ENCODE measurements at regions not wholly inside any gene's neighbourhood (a gene's known extent, or its start where the extent isn't known, plus 50 kb on each side); places are given as distances from the start of the nearest gene placed in this dataset.
"Not testable (repeated sequence)": the region's sequence is repeated elsewhere in the genome, so short reads cannot be mapped to it uniquely, and the experiment has no call there.

DNA sequence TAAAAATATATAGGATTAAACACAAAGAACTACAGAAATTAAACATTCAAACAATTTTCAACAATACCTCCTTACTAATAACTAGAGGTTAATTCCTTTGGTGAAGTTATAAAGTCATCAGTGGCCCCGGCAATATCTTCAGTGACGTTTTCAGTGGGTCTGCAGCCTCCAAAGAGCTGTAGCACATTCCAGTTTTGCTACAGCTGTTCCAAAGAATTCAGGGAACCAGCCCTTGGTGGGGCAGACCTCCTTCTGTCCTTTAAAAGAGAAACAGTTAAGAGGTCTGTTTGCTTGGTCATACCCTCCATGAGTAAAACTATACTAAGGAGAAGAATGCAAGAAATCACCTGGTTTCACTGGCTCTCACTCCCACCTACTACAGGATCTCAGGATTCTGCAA lies 99.2 kb upstream of the ZDHHC17 start:
- DNase-seq (ENCODE audit: low read depth), result no peak

DNA sequence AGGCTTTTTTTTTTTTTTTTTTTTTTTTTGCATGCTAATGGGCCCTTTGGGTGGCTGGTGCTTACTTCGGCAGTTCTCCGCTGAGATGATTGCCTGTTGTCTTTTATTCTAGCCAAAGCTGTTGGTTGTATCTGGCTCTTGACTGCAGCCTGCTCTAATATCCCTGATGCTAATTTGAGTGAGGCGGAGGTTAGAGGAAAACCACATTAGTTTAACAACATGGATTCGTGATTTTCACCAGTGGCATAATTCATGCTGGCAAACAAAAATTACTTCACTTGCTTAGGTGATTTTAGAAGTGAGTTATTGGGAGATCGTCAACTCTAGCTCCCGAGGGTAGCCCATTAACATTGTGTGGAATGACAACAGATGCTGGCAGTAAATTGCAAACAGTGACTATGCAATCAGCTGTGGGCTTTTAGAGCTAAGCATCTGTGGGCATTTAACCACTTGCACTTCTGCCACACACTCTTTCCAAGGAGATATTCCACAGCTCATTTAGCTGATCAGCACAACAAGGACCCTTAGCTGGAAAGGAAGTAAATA lies 97.6 kb upstream of the ZDHHC17 start:
- DNase-seq (ENCODE audit: low read depth), result no peak

DNA sequence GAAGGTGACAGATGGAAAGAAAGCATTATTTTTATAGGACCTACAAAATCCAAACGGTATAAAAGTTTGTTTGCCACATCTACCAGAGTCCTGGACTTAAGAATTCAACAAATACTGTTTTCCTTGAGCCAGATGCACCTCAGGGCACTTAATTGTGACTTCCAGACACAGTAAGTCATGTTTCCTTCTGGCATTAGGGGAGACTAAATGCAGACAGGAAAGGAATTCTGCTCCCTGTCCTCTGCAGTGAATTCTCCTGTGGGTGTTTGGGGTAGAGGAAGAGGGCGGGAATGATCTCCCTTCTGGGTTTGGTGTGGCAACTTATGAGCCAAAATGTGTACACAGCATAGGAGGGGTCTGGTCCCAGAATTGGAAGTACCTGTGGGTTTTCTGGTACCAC lies 93.9 kb upstream of the ZDHHC17 start:
- DNase-seq (ENCODE audit: low read depth), result no peak

DNA sequence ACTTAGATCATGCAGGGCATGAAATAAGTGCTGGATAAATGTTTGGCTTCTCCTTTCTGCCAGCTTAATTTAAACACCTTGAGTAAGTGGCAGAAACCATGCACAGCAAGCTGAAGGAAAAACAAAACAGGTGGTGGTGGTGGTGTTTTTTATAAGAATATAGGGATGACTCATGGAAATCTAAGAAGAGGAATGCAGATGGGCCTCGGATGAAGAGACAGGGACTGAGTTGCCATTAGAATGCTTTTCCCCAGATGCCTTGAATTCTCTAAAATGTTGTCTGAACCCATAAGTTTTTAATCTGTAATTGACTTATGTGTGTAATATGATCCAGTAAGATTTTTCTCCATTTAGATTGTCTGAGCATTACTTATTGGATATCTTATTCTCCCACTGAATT lies 93.1 kb upstream of the ZDHHC17 start:
- no peak for DNase-seq (ENCODE audit: low read depth)

DNA sequence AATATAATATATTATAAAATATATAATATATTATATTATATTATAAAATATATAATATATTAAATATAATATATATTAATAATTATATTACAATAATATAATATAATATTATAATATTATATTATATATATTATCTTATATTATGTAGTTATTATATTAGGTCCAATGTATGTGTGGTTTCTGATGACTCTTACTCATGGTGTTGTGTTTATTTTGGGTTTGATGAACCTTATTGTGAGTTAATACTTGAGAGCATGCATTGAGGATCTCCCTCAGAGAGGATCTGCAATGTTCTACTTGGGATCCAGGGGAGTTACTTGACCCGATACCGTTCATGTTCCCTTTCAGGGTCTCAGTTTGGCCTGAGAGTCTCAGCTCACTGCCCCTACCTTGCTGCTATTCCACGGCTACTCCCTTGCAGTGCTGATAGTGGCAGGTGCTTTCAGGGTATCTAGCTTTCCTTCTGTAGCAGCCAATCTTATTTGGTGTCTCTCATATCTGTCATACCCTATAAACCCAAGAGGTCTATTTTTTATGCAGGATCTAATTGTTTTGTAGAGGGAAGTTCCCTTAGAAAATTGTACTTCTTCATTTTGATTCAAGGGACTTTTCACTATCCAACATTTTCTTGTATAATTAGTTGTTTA lies 89.1 kb upstream of the ZDHHC17 start:
- no peak for DNase-seq (ENCODE audit: low read depth)

DNA sequence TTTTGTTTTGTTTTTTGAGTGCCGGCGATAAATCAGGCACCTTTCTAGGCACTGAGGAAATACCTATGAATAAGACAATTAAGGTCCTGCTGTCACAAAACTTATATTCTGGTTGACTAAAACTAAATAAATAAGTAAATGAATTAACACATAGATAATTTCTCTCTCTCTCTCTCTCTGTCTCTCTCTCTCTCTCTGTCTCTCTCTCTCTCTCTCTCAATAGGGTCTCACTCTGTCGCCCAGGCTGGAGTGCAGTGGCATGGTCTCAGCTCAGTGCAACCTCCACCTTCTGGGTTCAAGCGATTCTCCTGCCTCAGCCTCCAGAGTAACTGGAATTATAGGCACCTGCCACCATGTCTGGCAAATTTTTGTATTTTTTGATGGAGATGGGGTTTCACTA lies 87.7 kb upstream of the ZDHHC17 start:
- not testable (repeated sequence) for DNase-seq (ENCODE audit: low read depth)

DNA sequence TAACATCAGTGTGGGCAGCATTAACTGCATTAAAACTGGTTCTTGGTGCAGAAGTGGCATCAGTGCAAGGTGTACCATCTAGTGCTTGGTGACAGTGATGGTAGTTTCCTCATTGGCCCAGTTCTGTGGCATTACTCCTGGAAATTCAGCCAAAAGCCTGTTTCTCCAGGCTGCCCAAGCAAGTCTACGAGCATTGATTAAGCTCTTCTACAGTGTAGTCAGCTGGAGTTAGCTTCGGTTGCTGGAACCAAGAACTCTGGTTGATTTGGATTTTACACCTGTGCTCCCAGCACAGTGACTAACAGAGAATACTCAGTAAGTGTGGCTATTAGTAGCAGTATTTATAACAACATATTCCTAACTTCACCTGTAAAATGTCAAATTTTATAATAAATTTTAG lies 84.9 kb upstream of the ZDHHC17 start:
- no peak for DNase-seq (ENCODE audit: low read depth)

DNA sequence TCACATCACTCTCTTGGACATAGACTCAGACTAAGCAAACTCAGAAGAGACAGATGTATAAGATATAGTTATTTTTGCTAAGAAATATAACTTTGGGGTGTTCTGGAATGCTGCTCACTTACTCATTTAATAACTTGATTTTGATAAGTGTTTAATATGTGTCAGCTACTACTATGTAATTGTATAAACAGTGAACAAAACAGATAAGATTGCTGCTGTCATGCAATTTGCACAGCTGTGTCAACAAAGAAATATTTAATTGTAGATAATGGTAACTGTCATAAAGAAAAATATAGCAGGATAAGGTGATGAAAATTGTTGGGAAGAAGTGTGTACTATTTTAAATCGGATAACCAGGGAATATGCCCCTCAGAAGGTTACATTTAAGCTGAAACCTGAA lies 84.1 kb upstream of the ZDHHC17 start:
- DNase-seq (ENCODE audit: low read depth), result no peak

DNA sequence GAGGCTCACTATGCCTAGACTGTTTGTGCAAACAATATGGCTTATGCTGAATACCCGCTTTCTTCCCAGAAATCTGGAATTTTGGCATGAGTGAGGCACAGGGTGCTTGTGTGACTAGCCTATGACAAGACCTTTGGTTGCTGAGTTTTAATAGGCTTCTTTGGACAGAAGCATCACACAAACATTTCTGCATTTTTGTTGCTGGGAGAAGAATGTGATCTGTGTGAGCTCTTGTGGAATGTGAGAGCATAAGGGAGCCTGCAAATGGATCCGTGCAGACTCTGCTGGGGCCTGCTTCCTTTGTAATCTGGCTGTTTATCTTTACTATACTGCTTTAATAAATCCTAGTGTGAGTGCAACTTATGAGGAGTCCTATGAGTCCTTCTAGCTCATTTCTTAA lies 83.0 kb upstream of the ZDHHC17 start:
- no peak for DNase-seq (ENCODE audit: low read depth)

DNA sequence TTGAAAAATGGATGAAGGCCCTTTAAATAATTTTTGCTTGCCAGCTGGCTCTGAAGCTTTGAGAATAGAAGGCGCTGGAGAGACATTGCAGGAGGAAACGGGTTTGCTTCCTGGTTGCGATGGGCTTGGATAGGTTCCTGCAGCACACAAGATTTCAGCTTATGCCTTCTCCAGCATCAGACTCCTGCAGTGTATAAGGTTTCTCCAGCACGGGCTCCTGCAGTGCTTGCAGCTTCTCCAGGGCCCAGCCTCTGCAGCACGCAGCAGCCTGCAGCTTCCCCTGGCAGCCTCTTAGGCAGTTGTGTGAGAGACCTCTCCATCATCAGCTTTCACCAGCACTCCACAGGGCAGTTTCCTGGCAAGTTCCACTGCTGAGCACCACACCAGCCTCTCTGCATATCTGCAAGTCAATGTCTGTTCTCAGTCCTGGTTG lies 78.7 kb upstream of the ZDHHC17 start:
- no peak for DNase-seq (ENCODE audit: low read depth)

DNA sequence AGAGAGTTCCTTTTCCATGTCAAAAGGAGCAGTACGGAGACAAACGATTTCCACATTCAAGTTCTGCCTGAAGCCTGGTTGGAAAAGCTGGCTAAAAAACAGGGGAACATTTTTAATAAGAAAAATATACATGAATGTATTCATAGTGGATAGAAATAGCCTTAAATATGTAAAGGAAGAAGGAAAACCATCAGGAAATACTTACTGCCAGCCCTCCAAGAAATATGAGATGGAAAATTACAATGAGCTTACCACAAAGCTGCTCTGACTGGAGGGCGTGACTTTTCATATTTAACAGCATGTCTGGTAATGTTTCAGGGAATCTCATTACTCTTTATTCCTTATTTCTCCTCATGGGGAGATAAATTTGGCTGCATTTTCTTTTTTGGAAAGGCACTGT lies 75.9 kb upstream of the ZDHHC17 start:
- DNase-seq (ENCODE audit: low read depth), result no peak

DNA sequence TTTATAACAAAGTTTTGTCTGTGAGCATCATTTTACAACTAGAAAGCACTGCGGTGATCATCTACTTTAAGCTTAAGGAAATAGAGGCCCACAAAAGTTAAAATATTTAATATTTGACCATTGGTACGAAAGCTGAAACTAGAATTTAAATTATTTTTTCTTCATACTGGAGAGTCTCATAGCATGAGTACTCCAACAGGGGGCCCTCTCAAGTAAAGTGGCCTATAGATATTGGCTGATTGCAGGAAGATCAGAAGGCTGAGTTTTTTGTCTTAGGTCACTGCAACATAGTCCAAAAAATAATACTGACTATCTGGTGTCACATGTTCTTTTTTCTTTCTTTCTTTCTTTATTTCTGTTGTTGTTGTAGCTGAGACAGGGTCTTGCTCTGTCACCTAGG lies 75.3 kb upstream of the ZDHHC17 start:
- no peak for DNase-seq (ENCODE audit: low read depth)

DNA sequence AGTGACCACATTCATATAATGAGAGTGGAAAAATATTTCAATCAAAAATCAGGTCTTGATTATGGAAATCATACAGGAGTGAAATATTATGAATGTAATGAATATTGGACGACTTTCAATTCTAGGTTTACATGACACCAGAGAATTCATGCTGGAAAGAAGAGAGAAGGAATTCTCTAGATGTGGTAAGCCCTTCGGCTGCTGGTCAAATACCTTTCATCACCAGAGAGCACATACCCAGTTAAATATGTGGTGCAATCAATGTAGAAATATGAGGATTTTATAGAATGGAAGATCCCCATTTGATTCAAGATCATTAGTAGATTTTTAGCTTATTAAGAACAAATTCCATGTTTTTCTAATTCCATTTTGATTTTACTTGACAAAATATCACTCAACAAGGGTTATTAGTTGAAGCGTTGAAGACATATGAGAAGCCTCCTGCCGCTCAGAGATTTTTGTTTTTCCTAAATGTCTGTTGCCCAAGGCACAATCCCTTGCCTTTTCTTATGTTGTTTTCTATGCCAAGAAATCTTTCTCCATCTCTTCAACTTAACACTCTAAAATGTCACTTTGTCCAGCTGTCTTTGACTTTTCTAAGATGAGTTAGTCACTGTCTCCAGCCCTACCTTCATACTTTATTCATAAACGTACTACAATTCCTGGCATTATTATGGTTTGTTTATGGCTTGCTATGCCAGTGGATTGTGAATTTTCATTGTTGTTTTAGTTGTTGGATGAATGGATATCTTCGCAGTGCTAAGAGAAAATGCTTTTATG lies 72.8 kb upstream of the ZDHHC17 start:
- no peak for DNase-seq (ENCODE audit: low read depth)

DNA sequence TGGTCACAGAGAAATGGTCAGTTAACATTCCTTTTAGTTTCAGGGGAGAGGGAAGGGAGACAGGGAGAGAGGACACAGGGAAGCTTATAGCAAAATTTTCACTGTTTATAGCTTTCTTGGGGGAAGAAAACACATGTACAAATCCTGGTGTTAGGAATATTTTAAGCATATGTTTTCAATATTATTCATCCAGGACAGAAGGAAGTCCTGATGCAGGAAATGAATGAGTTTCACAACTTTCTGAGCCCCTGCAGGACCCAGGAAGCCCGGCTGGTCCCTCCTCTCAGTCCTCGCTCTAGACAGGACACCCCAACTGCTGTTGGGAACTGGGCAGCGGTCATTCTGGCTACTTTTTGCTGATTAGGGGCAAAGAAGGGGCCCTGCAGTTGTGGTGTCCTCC lies 71.1 kb upstream of the ZDHHC17 start:
- DNase-seq (ENCODE audit: low read depth), result no peak

DNA sequence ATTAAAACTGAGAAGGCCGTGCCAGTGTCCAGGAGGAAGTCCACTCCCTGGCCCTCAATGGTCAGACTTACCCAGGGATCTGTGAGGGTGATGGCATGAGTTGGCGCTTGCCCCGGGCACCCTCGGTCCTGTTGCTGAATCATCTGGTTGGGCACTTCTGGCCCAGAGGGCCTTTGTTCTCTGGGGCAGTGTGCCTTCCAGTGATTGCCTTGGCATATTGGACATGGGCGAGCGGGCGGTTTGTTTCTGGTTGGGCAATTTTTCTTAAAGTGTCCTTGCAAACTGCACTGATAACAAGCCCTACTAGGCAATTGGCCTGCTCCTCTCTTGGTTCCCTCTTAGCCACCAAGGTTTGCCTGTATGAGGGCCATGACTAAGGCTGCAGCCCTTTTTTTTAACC lies 69.5 kb upstream of the ZDHHC17 start:
- DNase-seq (ENCODE audit: low read depth), result no peak

DNA sequence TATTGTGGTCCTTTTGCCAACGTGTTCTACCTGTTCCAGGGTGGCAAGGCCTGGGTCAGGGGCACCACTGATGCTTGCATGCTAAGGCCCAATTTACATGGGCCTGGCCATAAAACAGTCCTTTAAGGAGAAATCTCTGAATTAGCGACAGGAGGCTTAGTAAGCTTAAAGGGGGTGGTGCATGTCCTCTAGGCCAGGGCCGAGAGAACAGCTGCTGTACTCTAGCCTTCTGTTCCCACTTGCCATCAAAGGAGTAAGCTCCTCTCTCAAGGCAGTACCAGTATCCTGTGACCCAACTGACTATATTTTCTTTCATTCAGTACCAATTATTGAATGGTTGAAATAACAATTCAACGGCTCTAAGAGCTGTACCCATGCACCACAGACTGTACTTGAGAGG lies 67.7 kb upstream of the ZDHHC17 start:
- no peak for DNase-seq (ENCODE audit: low read depth)

DNA sequence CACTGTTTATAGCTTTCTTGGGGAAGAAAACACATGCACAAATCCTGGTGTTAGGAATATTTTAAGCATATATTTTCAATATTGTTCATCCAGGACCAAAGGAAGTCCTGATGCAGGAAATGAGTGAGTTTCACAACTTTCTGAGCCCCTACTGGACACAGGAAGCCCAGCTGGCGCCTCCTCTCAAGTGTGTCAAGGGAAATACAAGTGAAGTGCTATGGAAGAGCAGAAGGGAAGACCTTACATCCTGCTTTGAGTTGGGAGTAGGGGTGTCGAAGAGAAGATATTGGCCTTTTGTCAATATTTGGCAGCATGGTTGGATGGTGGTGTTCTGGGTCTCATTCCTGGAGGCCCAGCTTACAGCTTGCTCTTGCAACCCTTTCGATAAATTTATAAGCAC lies 66.1 kb upstream of the ZDHHC17 start:
- no peak for DNase-seq (ENCODE audit: low read depth)

DNA sequence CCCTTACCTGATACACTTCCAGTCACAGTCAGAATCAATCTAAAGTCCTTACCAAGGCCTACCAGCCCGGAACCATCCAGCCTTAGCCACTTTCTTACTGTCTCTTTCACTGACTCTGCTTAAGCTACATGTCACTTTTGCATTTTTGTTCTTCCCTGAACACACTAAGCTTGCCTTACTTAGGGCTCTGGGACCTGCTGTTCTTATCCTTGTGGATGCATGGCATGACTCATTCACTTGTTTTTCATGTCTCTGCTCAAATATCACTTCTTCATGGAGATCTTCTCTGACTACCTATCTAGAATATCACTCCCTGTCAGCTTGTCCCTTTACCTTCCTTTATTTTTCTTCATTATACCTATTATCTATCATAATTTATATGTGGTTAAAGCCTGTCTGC lies 65.6 kb upstream of the ZDHHC17 start:
- no peak for DNase-seq (ENCODE audit: low read depth)

DNA sequence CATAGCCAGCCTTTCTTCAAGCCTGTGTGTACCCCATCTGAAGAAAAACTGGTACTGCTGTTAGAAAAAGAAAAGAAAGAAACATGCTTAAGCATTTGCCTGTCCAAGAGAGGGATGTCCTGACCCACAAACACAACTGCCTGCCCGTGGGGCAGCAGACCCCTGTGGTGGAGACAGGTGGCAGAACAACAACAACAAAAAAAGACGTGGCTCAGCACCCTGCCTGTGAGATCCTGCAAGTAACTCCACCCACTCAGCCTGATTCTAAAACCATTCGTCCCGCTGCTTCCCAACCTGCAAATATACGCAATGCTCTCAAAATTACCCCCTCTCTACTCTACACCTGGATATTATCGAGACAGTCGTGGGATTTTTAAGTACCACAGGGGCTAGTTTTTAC lies 64.9 kb upstream of the ZDHHC17 start:
- no peak for DNase-seq (ENCODE audit: low read depth)

DNA sequence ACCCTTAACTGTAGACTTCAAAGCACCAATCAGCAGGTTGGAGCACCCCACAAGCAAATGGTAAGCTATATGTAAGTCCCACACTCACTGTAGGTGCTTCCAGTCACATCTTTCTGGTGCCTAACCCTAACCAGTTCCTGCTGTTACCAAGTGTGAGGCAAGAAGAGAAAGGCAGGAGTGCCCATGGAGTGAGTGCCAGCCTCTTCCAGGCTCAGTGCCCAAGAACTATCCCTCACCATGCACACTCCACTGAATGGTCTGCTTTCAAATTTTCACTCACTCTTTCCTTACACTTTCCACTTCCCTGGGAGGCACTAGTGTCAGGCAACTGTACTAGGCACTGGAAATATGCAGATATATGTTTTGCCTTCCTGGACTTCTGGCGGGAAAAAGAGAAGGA lies 62.2 kb upstream of the ZDHHC17 start:
- DNase-seq (ENCODE audit: low read depth), result no peak

DNA sequence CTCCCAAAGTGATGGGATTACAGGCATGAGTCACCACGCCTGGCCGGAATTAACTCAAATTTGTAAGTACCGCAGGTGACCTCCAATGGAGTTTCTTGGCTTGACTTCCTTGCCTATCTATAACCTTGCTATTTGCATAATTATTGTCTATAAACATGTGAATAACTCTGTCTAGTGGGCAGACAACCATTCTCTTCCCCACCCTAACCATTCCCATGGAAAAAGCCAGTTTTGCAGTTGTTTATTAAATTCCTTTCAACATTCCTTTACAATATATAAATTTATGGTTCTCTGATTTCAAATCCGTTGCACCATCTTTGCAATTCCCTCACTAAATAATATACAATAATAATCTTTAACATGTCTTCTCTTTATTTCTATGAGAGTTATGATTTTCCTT lies 61.0 kb upstream of the ZDHHC17 start:
- no peak for DNase-seq (ENCODE audit: low read depth)

DNA sequence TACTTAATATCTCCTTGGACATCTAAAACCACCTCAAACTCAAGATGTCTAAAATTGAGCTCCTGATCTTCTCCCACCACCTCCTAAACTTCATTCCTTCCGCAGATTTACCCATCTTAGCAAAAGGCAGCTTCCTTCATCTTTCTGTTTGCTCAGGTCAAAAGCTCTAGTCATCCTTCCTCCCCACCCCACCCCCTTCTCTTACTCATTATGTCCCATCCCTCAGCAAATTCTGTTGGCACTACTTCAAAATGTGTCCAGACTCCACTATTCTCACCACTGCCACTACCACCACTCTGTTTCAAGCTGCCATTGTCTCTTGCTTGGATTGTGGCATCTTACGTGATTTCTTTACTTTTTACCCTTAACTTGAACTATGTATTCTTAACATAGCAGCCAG lies 59.2 kb upstream of the ZDHHC17 start:
- DNase-seq (ENCODE audit: low read depth), result no peak

DNA sequence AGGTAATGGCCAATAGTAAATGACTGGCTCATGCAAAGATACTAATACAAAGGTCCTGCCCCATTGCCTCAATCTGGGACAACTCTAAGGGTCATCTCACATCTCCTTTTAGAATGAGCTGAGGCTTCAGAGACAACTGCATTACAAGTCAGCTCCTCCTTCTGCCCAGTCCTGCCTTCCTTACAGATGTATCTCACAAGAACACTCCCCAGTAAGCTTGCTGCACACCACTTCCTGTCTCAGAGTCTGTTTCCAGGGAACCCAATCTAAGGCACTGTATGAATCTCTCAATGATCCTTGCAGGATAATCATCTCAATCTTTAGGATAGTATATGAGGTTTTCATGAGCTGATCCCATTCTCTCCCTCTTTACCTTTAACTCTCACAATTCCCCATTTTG lies 57.8 kb upstream of the ZDHHC17 start:
- no peak for DNase-seq (ENCODE audit: low read depth)

DNA sequence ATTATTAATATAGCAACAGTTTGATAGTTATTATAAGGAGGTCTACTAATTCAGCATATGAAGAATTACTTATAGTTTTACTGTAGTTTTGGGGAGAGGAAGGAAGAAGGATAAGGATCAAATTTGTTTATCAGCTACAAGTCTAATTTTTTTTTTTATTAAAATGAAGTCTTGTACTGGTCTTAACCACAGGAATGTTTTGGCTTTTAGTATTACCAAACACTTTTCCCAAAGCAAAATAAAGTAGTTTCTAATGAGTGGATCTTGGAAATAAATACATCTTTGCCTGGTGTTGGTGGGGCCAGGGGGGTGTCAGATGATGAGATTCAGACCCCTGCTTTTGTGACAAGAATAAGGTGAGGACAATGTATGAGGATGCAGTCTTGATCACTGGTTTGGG lies 57.2 kb upstream of the ZDHHC17 start:
- DNase-seq (ENCODE audit: low read depth), result no peak
